T-cell (primary cell): ENCODE measurements at regions not wholly inside any gene's neighbourhood (a gene's known extent, or its start where the extent isn't known, plus 50 kb on each side); places are given as distances from the start of the nearest gene placed in this dataset.

Experiments
- ATAC-seq, 4 experiments: fragments of 200-7000 bp in 3 of 4; fragments of 150-1000 bp in 1 of 4; cut with Tn5 transposase; replicated peaks in 1 of 4; 1 replicate in 3 of 4; 2 replicates in 1 of 4; pipeline ENCODE4 v1.10.0; 2021; ENCODE audit warnings: moderate library complexity in 3 of 4, mild to moderate bottlenecking in 2 of 4, moderate number of reproducible peaks in 1 of 4
- CTCF ChIA-PET, 2 donors: fragments of 300-600 bp; sonication (Branson Sonifier 250); formaldehyde crosslinking; loops; one replicate each; lab custom pipeline; 2022; ENCODE audit warnings: antibody characterized with exemption in 2 of 2; lab: Charles Lee
- POLR2A ChIA-PET, 2 donors: fragments of 300-600 bp; sonication (Branson Sonifier 250); formaldehyde crosslinking; loops; one replicate each; lab custom pipeline; 2022; ENCODE audit warnings: antibody characterized with exemption in 2 of 2; lab: Charles Lee
- DNase-seq, 35 experiments: peaks; one replicate each; pipeline versions ENCODE4 v3.0.0 to v3.0.0-alpha.2; 2013 to 2023
- H3K27ac ChIP-seq: one replicate; pipeline ENCODE4 v1.5.1; 2013; ENCODE audit warnings: low read length
- H3K27me3 ChIP-seq, 2 experiments: replicated peaks in 1 of 2; 1 replicate in 1 of 2; 2 replicates in 1 of 2; pipeline versions ENCODE4 v1.6.1 to v1.7.0; 2013; ENCODE audit warnings: low read length in 1 of 2, mixed read lengths in 1 of 2; ENCODE audit not compliant: control insufficient read depth in 2 of 2, insufficient read depth in 2 of 2; ENCODE audit errors: extremely low read depth in 1 of 2
- H3K36me3 ChIP-seq, 2 donors: 1 replicate in 1 of 2; 2 replicates in 1 of 2; pipeline versions ENCODE4 v1.6.1 to v1.7.0; 2013; ENCODE audit warnings: low read length in 1 of 2; ENCODE audit not compliant: control insufficient read depth in 2 of 2, insufficient read depth in 1 of 2; ENCODE audit errors: extremely low read depth in 1 of 2
- H3K4me1 ChIP-seq, 2 experiments: 1 replicate in 1 of 2; 2 replicates in 1 of 2; pipeline versions ENCODE4 v1.6.1 to v1.7.0; 2013; ENCODE audit warnings: low read length in 2 of 2, mixed read lengths in 1 of 2; ENCODE audit not compliant: insufficient read depth in 2 of 2, control insufficient read depth in 1 of 2; ENCODE audit errors: extremely low read depth in 1 of 2
- H3K4me3 ChIP-seq, 2 donors: 1 replicate in 1 of 2; 2 replicates in 1 of 2; pipeline versions ENCODE4 v1.5.1 to v1.7.0; 2013; ENCODE audit warnings: mild to moderate bottlenecking in 2 of 2, low read length in 1 of 2, moderate library complexity in 1 of 2; ENCODE audit not compliant: control insufficient read depth in 1 of 2; ENCODE audit errors: extremely low read depth in 1 of 2
- H3K9me3 ChIP-seq: 2 replicates; pipeline ENCODE4 v1.7.0; 2013
- H3K27ac Mint-ChIP-seq, 2 donors: one replicate each; pipeline ENCODE4 v1.8.0; 2020 to 2021; ENCODE audit warnings: mild to moderate bottlenecking in 2 of 2, mixed read lengths in 2 of 2
- H3K27me3 Mint-ChIP-seq, 2 donors: one replicate each; pipeline ENCODE4 v1.8.0; 2021 to 2022; ENCODE audit warnings: mixed read lengths in 2 of 2
- H3K36me3 Mint-ChIP-seq: one replicate; pipeline ENCODE4 v1.8.0; 2021; ENCODE audit warnings: mixed read lengths
- H3K4me1 Mint-ChIP-seq, 3 donors: one replicate each; pipeline ENCODE4 v1.8.0; 2020 to 2022; ENCODE audit warnings: mixed read lengths in 3 of 3, mild to moderate bottlenecking in 1 of 3
- H3K4me3 Mint-ChIP-seq, 3 donors: one replicate each; pipeline ENCODE4 v1.8.0; 2020 to 2022; ENCODE audit warnings: mild to moderate bottlenecking in 3 of 3, mixed read lengths in 3 of 3, moderate library complexity in 3 of 3
- H3K9me3 Mint-ChIP-seq, 3 donors: one replicate each; pipeline ENCODE4 v1.8.0; 2020 to 2022; ENCODE audit warnings: mixed read lengths in 3 of 3
- WGBS: methylation state at CpG from one replicate; pipeline ENCODE4 v1.1.5; 2013; ENCODE audit warnings: missing lambda C conversion rate; ENCODE audit not compliant: insufficient coverage; 5-methylcytosine and 5-hydroxymethylcytosine counted together

- H3K4me3 Mint-ChIP-seq, result no peak overlapping the region
- Histone ChIP-seq H3K9me3 (no peaks in the 10 kb centered on the region), H3K4me1 (no peaks in the 10 kb centered on the region), H3K27ac (no peak overlapping the region), H3K36me3 (no peaks in the 10 kb centered on the region), H3K27me3 (no peaks in the 10 kb centered on the region), H3K4me3 (no peak overlapping the region)
- ATAC-seq (no peak), DNase-seq (no peak)
- no CpG with 5 or more reads among the region's 3 CpGs for WGBS
- peaks cover 3% of the 10 kb centered on the region in 2 donors for H3K27me3 Mint-ChIP-seq
- H3K9me3 Mint-ChIP-seq, result no peaks in the 10 kb centered on the region
- H3K27ac Mint-ChIP-seq, result no peak overlapping the region
- H3K4me1 Mint-ChIP-seq, result no peaks in the 10 kb centered on the region
- ChIA-PET CTCF (no interaction called here), POLR2A (no interaction called here)
- no peaks in the 10 kb centered on the region for H3K36me3 Mint-ChIP-seq
Measured at GRCh38 chr2:221077799-221078198, 494.3 kb downstream of the EPHA4 start.

- Histone ChIP-seq H3K9me3 (no peaks in the 10 kb centered on the region), H3K36me3 (no peaks in the 10 kb centered on the region), H3K27ac (no peak overlapping the region), H3K27me3 (no peaks in the 10 kb centered on the region), H3K4me1 (no peaks in the 10 kb centered on the region), H3K4me3 (no peak overlapping the region)
- Mint-ChIP-seq H3K36me3 (no peaks in the 10 kb centered on the region), H3K27ac (no peak overlapping the region), H3K4me1 (no peaks in the 10 kb centered on the region), H3K9me3 (peaks cover 0 to 4% (median 0%) of the 10 kb centered on the region in 3 donors), H3K4me3 (no peak overlapping the region), H3K27me3 (peaks cover 3 to 6% of the 10 kb centered on the region in 2 donors)
- DNase-seq, result no peak
- WGBS, result no CpG with 5 or more reads among the region's 1 CpG
- CTCF ChIA-PET, result no interaction called here
- ATAC-seq, result no peak
- POLR2A ChIA-PET, result no interaction called here
Measured at GRCh38 chr2:221085341-221085900, 486.7 kb downstream of the EPHA4 start.

DNA sequence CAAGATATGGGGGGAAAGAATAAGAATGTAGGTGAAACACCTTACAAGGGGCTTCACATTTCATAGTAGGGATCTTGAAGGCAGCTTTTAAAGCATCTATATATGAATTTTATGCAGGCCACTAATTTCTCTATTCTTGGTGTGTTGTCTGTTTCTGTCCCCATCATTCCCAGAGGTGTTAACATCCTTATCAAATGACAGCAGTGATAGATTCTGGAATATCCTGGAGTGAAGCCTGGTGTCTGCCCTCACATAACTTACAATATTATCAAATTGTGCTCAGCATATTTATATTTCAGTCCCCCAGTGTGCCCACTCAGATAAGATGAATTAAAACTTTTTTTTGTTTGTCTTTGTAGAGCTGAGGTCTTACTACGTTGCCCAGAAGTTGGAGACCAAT is 486.2 kb downstream of the EPHA4 start:
- Histone ChIP-seq H3K9me3 (no peaks in the 10 kb centered on the region), H3K4me3 (no peak overlapping the region), H3K27ac (no peak overlapping the region), H3K4me1 (no peaks in the 10 kb centered on the region), H3K36me3 (no peaks in the 10 kb centered on the region), H3K27me3 (no peaks in the 10 kb centered on the region)
- DNase-seq (no peak), ATAC-seq (no peak)
- H3K4me3 Mint-ChIP-seq, result no peak overlapping the region
- no peaks in the 10 kb centered on the region for H3K4me1 Mint-ChIP-seq
- peaks cover 0 to 4% of the 10 kb centered on the region in 2 donors for H3K27me3 Mint-ChIP-seq
- H3K36me3 Mint-ChIP-seq, result no peaks in the 10 kb centered on the region
- POLR2A ChIA-PET, result no interaction called here
- peaks cover 0 to 4% (median 0%) of the 10 kb centered on the region in 3 donors for H3K9me3 Mint-ChIP-seq
- CTCF ChIA-PET, result no interaction called here
- no peak overlapping the region for H3K27ac Mint-ChIP-seq
- WGBS, result no CpG with 5 or more reads among the region's 1 CpG

DNA sequence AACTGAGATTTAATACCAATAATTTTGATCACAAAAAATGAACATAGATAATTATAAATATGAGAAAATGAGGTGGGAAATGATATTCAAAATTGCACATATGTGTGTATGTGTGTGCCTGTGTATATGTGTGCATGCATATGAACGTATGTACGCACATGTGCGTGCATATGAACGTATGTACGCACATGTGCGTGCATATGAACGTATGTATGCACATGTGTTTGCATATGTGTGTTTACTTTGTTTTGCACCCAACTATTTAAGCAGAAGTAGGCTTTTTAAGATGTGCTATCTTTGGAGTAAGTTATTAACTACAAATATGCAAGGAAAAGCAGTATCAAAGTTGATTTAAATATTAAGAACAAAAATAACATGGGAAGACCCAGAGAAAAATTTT is 484.3 kb downstream of the EPHA4 start:
- Mint-ChIP-seq H3K4me3 (no peak overlapping the region), H3K4me1 (no peaks in the 10 kb centered on the region), H3K27me3 (peaks cover 0 to 6% of the 10 kb centered on the region in 2 donors), H3K27ac (no peak overlapping the region), H3K9me3 (peaks cover 0 to 4% (median 0%) of the 10 kb centered on the region in 3 donors), H3K36me3 (no peaks in the 10 kb centered on the region)
- DNase-seq (no peak), ATAC-seq (no peak)
- H3K36me3 ChIP-seq, result no peaks in the 10 kb centered on the region
- no peak overlapping the region for H3K27ac ChIP-seq
- no peak overlapping the region for H3K4me3 ChIP-seq
- H3K27me3 ChIP-seq, result no peaks in the 10 kb centered on the region
- WGBS, result 94% methylated on average over 6 of the region's 7 CpGs
- CTCF ChIA-PET, result interaction anchor here in 1 of 2 donors (0.6 kb wide), 1 partner anchor 52 kb away, joined by 3 read pairs; no protein-coding TSS in a partner anchor
- H3K4me1 ChIP-seq, result no peaks in the 10 kb centered on the region
- H3K9me3 ChIP-seq, result no peaks in the 10 kb centered on the region
- POLR2A ChIA-PET, result no interaction called here

DNA sequence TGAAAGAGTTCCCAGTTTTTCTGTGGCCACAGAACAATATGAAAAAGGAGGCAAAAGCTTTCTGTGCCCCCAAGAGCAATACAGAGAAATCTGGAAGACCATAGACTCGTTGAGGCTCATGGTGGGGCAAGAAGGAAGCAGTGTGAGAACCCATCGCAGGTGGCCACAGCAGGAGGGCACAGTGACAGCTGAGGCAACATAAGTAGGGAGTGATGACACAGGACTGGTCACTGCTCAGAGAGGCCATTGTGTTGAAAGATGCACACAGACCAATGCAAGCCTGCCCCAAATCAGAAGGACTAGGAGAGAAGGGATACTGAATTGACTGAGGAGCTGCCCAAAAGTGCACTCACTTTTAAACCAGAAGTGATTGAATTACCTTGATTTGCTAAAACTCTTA is 483.6 kb downstream of the EPHA4 start:
- Mint-ChIP-seq H3K9me3 (peaks cover 0 to 4% (median 0%) of the 10 kb centered on the region in 3 donors), H3K27ac (no peak overlapping the region), H3K27me3 (peaks cover 0 to 8% of the 10 kb centered on the region in 2 donors), H3K4me3 (no peak overlapping the region), H3K4me1 (no peaks in the 10 kb centered on the region), H3K36me3 (no peaks in the 10 kb centered on the region)
- H3K27me3 ChIP-seq, result no peaks in the 10 kb centered on the region
- no peak overlapping the region for H3K4me3 ChIP-seq
- DNase-seq, result no peak
- POLR2A ChIA-PET, result no interaction called here
- ATAC-seq, result no peak
- H3K4me1 ChIP-seq, result no peaks in the 10 kb centered on the region
- no peaks in the 10 kb centered on the region for H3K36me3 ChIP-seq
- 58% methylated on average over 2 of the region's 2 CpGs for WGBS
- CTCF ChIA-PET, result interaction anchor here in 1 of 2 donors (0.6 kb wide), 1 partner anchor 51 kb away, joined by 3 read pairs; no protein-coding TSS in a partner anchor
- H3K27ac ChIP-seq, result no peak overlapping the region
- H3K9me3 ChIP-seq, result no peaks in the 10 kb centered on the region

- WGBS, result no CpG with 5 or more reads among the region's 1 CpG
- H3K27ac Mint-ChIP-seq, result no peak overlapping the region
- ChIA-PET POLR2A (no interaction called here), CTCF (interaction anchor here (0.6 to 1.1 kb wide), 2 partner anchors 21 to 1702 kb away, joined by 3 to 5 read pairs; no protein-coding TSS in a partner anchor)
- DNase-seq (no peak), ATAC-seq (no peak)
- Histone ChIP-seq H3K36me3 (no peaks in the 10 kb centered on the region), H3K9me3 (no peaks in the 10 kb centered on the region), H3K4me1 (no peaks in the 10 kb centered on the region), H3K4me3 (no peak overlapping the region), H3K27me3 (no peaks in the 10 kb centered on the region), H3K27ac (no peak overlapping the region)
- H3K27me3 Mint-ChIP-seq, result peaks cover 0 to 7% of the 10 kb centered on the region in 2 donors
- no peaks in the 10 kb centered on the region for H3K36me3 Mint-ChIP-seq
- H3K9me3 Mint-ChIP-seq, result no peaks in the 10 kb centered on the region
- H3K4me1 Mint-ChIP-seq, result no peaks in the 10 kb centered on the region
- no peak overlapping the region for H3K4me3 Mint-ChIP-seq
Measured at GRCh38 chr2:221095356-221095755, 476.7 kb downstream of the EPHA4 start.
